CD4-positive, CD25-positive, alpha-beta regulatory T cell (primary cell): ENCODE measurements at regions not wholly inside any gene's neighbourhood (a gene's known extent, or its start where the extent isn't known, plus 50 kb on each side); places are given as distances from the start of the nearest gene placed in this dataset.

Experiments
- ATAC-seq, 2 donors: fragments of 150-1000 bp; cut with Tn5 transposase; one replicate each; pipeline ENCODE4 v1.10.0; 2021; ENCODE audit warnings: low read depth in 2 of 2, moderate number of reproducible peaks in 2 of 2, moderate library complexity in 1 of 2
- DNase-seq, 3 donors: peaks; one replicate each; pipeline versions ENCODE4 v3.0.0 to v3.0.0-alpha.2; 2012 to 2022; ENCODE audit warnings: mixed read lengths in 1 of 3
- H3K27ac ChIP-seq: one replicate; pipeline ENCODE4 v1.7.0; 2013; ENCODE audit warnings: mild to moderate bottlenecking, low read length; ENCODE audit not compliant: insufficient read depth, poor library complexity, severe bottlenecking
- H3K27me3 ChIP-seq: one replicate; pipeline ENCODE4 v1.7.0; 2013; ENCODE audit warnings: low read length; ENCODE audit not compliant: control insufficient read depth, insufficient read depth
- H3K36me3 ChIP-seq: one replicate; pipeline ENCODE4 v1.7.0; 2013; ENCODE audit warnings: mild to moderate bottlenecking, low read length, moderate library complexity; ENCODE audit not compliant: control insufficient read depth, insufficient read depth
- H3K4me1 ChIP-seq: 2 replicates; pipeline ENCODE4 v1.7.0; 2013; ENCODE audit warnings: mild to moderate bottlenecking, low read length; ENCODE audit not compliant: insufficient read depth, control insufficient read depth, poor library complexity, severe bottlenecking
- H3K4me3 ChIP-seq: one replicate; pipeline ENCODE4 v1.7.0; 2013; ENCODE audit warnings: low read depth, mild to moderate bottlenecking, low read length, moderate library complexity
- H3K9me3 ChIP-seq, 2 experiments: 1 replicate in 1 of 2; 2 replicates in 1 of 2; pipeline ENCODE4 v1.7.0; 2013; ENCODE audit warnings: low read length in 2 of 2, mild to moderate bottlenecking in 1 of 2, moderate library complexity in 1 of 2; ENCODE audit not compliant: control insufficient read depth in 2 of 2
- H3K27ac Mint-ChIP-seq, 3 donors: one replicate each; pipeline ENCODE4 v1.8.0; 2020 to 2022; ENCODE audit warnings: mild to moderate bottlenecking in 3 of 3, mixed read lengths in 3 of 3, moderate library complexity in 2 of 3
- H3K27me3 Mint-ChIP-seq: one replicate; pipeline ENCODE4 v1.8.0; 2022; ENCODE audit warnings: mild to moderate bottlenecking, mixed read lengths
- H3K36me3 Mint-ChIP-seq: one replicate; pipeline ENCODE4 v1.8.0; 2020; ENCODE audit warnings: mixed read lengths
- H3K4me1 Mint-ChIP-seq, 4 donors: one replicate each; pipeline ENCODE4 v1.8.0; 2020 to 2022; ENCODE audit warnings: mixed read lengths in 4 of 4, mild to moderate bottlenecking in 1 of 4
- H3K4me3 Mint-ChIP-seq, 4 donors: one replicate each; pipeline ENCODE4 v1.8.0; 2020 to 2022; ENCODE audit warnings: mild to moderate bottlenecking in 4 of 4, mixed read lengths in 4 of 4, moderate library complexity in 3 of 4
- H3K9me3 Mint-ChIP-seq, 7 donors: one replicate each; pipeline ENCODE4 v1.8.0; 2020 to 2022; ENCODE audit warnings: mixed read lengths in 7 of 7, mild to moderate bottlenecking in 3 of 7, moderate library complexity in 2 of 7

DNA sequence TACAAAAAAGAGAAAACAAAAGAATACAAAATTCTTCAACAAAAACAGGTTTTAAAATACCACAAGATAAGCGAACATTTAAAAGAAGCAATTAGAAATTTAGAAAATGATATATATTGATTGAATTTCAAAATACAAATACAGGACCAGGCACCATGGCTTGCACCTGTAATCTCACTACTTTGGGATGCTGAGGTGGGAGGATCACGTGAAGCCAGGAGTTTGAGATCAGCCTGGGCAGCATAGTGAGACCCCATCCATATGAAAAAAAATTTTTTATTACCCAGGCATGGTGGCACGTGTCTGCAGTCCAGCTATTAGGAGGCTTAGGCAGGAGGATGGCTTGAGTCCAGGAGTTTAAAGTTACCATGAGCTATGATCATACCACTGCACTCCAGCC lies 109.9 kb upstream of the SLC30A5 start:
- no peak overlapping the region for H3K27ac ChIP-seq
- Mint-ChIP-seq H3K4me1 (peaks cover 0 to 4% (median 0%) of the 10 kb centered on the region in 4 donors), H3K27ac (no peak overlapping the region), H3K36me3 (no peaks in the 10 kb centered on the region), H3K9me3 (peaks cover 0 to 4% (median 1%) of the 10 kb centered on the region in 7 donors), H3K4me3 (no peak overlapping the region), H3K27me3 (peaks cover 16% of the 10 kb centered on the region)
- ATAC-seq (no peak), DNase-seq (no peak)
- no peaks in the 10 kb centered on the region for H3K36me3 ChIP-seq
- no peaks in the 10 kb centered on the region for H3K9me3 ChIP-seq
- H3K27me3 ChIP-seq, result no peaks in the 10 kb centered on the region
- H3K4me3 ChIP-seq, result no peak overlapping the region
- H3K4me1 ChIP-seq, result no peaks in the 10 kb centered on the region

DNA sequence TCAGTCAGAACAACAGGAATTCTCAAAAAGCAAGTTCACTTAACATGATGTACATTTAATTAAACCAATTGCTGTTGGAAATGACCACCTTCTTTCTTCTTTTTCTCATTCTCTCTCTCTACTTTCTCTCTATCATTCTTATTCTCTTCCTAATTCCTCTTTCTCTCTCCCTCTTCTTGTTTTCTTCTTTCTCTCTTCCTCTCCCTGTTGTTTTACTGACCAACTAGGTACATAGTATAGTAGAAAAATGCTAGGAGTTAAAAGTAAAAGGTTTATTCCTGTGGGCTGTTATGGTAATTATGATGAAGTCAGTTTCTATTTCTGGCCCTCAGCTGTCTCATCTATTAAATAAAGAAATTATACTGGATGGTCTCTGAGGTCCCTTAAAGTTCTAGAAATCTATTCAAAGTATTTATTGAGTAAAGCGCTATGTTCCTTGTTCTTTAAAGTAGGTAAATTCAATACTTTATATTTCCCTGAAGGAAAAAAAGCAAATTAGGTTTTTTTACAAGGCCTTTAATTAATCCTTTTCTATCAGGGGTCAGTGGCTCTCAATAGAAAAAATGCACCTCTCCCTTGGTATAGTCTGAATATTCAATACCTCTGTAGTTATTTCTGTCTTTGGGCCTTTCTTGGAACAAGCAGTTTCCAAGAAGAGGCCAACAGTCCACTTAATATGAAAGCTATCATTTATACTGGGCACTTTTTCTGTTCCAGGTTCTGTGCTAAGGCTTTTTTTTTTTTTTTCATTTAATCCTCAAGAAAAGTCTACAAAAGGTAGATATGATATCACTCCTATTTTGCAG lies 102.3 kb upstream of the SLC30A5 start:
- Mint-ChIP-seq H3K4me3 (no peak overlapping the region), H3K27ac (no peak overlapping the region), H3K4me1 (peaks cover 0 to 20% (median 3%) of the 10 kb centered on the region in 4 donors), H3K9me3 (peaks cover 0 to 2% (median 0%) of the 10 kb centered on the region in 7 donors), H3K36me3 (no peaks in the 10 kb centered on the region), H3K27me3 (peaks cover 8% of the 10 kb centered on the region)
- no peaks in the 10 kb centered on the region for H3K9me3 ChIP-seq
- H3K36me3 ChIP-seq, result no peaks in the 10 kb centered on the region
- H3K27me3 ChIP-seq, result no peaks in the 10 kb centered on the region
- no peak for DNase-seq
- H3K4me3 ChIP-seq, result no peak overlapping the region
- no peak overlapping the region for H3K27ac ChIP-seq
- ATAC-seq, result no peak
- no peaks in the 10 kb centered on the region for H3K4me1 ChIP-seq

DNA sequence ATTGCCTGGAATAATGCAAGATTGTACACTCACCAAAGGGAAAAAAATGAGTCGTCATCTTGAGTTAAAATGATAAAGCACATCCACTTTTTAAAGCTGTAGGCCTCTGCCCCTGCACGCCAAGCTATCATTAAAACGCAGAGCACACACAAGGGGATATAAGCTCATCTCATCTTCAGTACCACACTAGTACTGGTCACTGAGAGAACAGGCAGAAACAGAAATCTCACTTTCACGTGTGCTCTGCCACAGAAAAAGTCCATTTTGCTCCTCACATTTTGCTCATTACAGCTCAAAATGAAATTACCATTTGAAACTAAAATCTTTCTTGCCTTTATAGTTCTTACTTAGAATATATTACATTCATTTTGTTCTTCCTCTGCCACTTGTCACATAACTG lies 99.2 kb upstream of the SLC30A5 start:
- Mint-ChIP-seq H3K9me3 (no peaks in the 10 kb centered on the region), H3K27ac (no peak overlapping the region), H3K4me1 (peaks cover 0 to 16% (median 3%) of the 10 kb centered on the region in 4 donors), H3K4me3 (no peak overlapping the region), H3K36me3 (no peaks in the 10 kb centered on the region), H3K27me3 (peaks cover 7% of the 10 kb centered on the region)
- Histone ChIP-seq H3K4me3 (no peak overlapping the region), H3K27ac (no peak overlapping the region), H3K4me1 (no peaks in the 10 kb centered on the region), H3K36me3 (no peaks in the 10 kb centered on the region), H3K27me3 (peaks cover 2% of the 10 kb centered on the region), H3K9me3 (no peaks in the 10 kb centered on the region)
- ATAC-seq, result no peak
- DNase-seq, result no peak

DNA sequence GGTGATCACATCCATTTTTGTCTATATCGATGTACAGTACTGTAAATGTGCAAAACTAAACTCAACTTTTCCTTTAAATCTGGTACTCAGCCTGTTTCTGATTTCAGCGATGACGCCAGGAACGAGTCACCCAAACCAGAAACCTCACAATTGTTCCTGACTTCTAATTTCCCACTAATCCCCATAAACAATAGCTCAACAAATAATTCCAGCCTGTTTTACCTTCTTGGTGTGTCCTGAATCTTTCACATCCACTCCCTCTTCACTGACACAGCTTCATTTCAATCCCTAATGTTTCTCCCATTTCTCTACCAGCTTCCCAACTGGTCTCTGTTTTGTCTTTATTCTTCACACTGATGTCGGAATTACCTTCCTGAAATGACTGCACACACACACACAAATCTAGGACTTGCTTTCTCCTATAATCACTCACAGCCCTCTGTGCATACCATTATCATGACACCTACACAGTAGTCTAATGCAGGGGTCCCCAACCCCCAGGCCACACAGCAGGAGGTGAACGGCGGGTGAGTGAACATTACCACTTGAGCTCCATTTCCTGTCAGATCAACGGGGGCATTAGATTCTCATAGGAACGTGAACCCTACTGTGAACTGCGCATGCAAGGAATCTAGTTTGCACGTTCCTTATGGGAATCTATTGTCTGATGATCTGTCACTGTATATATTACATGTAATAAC lies 97.8 kb upstream of the SLC30A5 start:
- Histone ChIP-seq H3K27ac (no peak overlapping the region), H3K4me3 (no peak overlapping the region), H3K27me3 (peaks cover 2% of the 10 kb centered on the region), H3K36me3 (no peaks in the 10 kb centered on the region), H3K4me1 (no peaks in the 10 kb centered on the region), H3K9me3 (no peaks in the 10 kb centered on the region)
- Mint-ChIP-seq H3K27me3 (peaks cover 7% of the 10 kb centered on the region), H3K4me3 (no peak overlapping the region), H3K9me3 (no peaks in the 10 kb centered on the region), H3K36me3 (no peaks in the 10 kb centered on the region), H3K27ac (no peak overlapping the region), H3K4me1 (peaks cover 0 to 16% (median 3%) of the 10 kb centered on the region in 4 donors)
- DNase-seq (no peak), ATAC-seq (no peak)

DNA sequence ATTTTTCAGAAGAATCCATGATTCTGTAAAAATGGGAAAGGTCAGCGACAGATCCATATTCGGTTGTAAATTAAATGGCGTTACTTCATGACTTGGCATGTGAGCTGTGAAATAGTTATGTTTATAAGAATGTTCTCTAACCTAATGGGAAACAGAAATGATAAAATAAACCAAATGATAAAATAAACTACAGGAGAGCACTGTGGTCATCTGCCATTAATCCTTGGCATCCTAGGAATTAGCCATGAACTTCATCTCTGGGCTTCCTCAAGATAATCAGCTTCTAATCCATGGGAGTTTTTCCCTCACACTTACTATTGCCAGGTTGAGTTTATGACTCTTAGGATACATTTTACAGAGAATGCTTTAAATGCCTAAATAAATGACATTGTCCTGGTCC lies 94.6 kb upstream of the SLC30A5 start:
- peaks cover 0 to 16% (median 3%) of the 10 kb centered on the region in 4 donors for H3K4me1 Mint-ChIP-seq
- DNase-seq (no peak), ATAC-seq (no peak)
- Histone ChIP-seq H3K27ac (no peak overlapping the region), H3K4me1 (no peaks in the 10 kb centered on the region), H3K36me3 (no peaks in the 10 kb centered on the region), H3K9me3 (no peaks in the 10 kb centered on the region), H3K27me3 (peaks cover 2% of the 10 kb centered on the region), H3K4me3 (no peak overlapping the region)
- H3K36me3 Mint-ChIP-seq, result no peaks in the 10 kb centered on the region
- no peak overlapping the region for H3K4me3 Mint-ChIP-seq
- H3K9me3 Mint-ChIP-seq, result no peaks in the 10 kb centered on the region
- H3K27ac Mint-ChIP-seq, result no peak overlapping the region
- peaks cover 12% of the 10 kb centered on the region for H3K27me3 Mint-ChIP-seq

DNA sequence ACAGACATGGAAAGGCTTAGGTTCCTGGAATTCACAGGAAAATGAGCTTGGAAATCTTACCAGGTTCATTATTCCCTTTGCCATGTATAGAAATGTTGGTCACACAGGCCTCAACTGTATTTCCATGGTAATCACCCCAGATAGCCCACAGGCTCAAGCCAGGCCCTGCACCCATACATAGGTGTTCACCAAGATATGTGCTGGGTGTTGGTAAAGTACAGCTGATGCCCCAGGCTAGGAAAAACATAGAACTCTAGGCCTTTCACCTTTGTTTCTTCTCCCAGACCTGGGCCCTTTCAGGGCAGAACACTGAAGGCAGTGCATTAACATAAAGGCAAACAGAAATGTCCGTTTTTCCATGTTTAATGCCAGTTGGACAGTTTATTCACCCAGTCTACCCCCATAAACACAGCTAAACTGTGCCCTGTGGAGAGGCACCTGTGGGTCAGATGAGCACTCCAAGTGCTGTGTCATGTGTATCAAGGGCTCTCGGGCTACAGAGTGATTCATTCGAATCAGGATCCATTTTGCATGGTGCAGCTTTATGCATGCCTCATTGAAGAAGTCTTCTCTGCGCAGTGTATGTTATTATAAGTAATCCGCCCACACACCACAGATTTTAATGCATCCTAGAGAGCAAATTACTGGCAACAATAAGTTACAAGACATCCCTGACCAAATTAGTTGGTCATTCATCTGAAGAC lies 93.4 kb upstream of the SLC30A5 start:
- no peaks in the 10 kb centered on the region for H3K4me1 ChIP-seq
- ATAC-seq, result no peak
- no peak for DNase-seq
- H3K36me3 ChIP-seq, result no peaks in the 10 kb centered on the region
- no peaks in the 10 kb centered on the region for H3K36me3 Mint-ChIP-seq
- no peak overlapping the region for H3K27ac ChIP-seq
- no peak overlapping the region for H3K4me3 ChIP-seq
- H3K27me3 ChIP-seq, result peaks cover 3% of the 10 kb centered on the region
- H3K9me3 ChIP-seq, result no peaks in the 10 kb centered on the region
- H3K4me3 Mint-ChIP-seq, result no peak overlapping the region
- H3K27me3 Mint-ChIP-seq, result peaks cover 16% of the 10 kb centered on the region
- peaks cover 0 to 9% (median 3%) of the 10 kb centered on the region in 4 donors for H3K4me1 Mint-ChIP-seq
- no peaks in the 10 kb centered on the region for H3K9me3 Mint-ChIP-seq
- H3K27ac Mint-ChIP-seq, result no peak overlapping the region

DNA sequence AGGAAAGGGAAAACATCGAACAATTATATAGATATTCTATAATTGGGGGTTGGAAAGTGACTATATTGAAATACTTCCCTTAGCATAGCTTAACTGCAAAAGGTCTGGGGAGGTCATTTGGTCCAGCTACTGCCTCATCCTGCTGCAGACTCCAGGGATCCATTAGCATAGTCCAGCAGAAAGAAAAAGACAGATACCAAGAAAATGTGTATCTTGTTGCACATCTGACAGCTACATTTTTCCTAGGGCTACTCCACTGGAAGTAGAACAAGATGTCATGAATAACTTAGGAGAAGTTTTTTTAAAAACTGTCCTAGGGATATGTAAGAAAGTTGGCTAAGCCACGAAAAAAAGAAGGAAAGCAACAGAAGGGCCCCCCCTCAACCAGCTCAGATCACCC lies 92.9 kb upstream of the SLC30A5 start:
- DNase-seq, result no peak
- Mint-ChIP-seq H3K4me1 (peaks cover 0 to 3% (median 0%) of the 10 kb centered on the region in 4 donors), H3K36me3 (no peaks in the 10 kb centered on the region), H3K9me3 (no peaks in the 10 kb centered on the region), H3K27me3 (peaks cover 16% of the 10 kb centered on the region), H3K4me3 (no peak overlapping the region), H3K27ac (no peak overlapping the region)
- H3K27me3 ChIP-seq, result peaks cover 4% of the 10 kb centered on the region
- H3K4me1 ChIP-seq, result no peaks in the 10 kb centered on the region
- no peak for ATAC-seq
- no peaks in the 10 kb centered on the region for H3K36me3 ChIP-seq
- H3K27ac ChIP-seq, result no peak overlapping the region
- H3K4me3 ChIP-seq, result no peak overlapping the region
- no peaks in the 10 kb centered on the region for H3K9me3 ChIP-seq
